B cell (primary cell): ENCODE measurements at regions not wholly inside any gene's neighbourhood (a gene's known extent, or its start where the extent isn't known, plus 50 kb on each side); places are given as distances from the start of the nearest gene placed in this dataset.

ENCODE experiments used
- ATAC-seq: fragments of 200-7000 bp; cut with Tn5 transposase; one replicate; pipeline ENCODE4 v1.10.0; 2021; ENCODE audit warnings: low read depth, mild to moderate bottlenecking, moderate number of reproducible peaks, moderate library complexity
- CTCF ChIA-PET: fragments of 350-600 bp; sonication (Branson Sonifier 250); formaldehyde crosslinking; loops from one replicate; lab custom pipeline; 2021; ENCODE audit warnings: antibody characterized with exemption, inconsistent platforms; lab: Charles Lee
- POLR2A ChIA-PET: fragments of 350-600 bp; sonication (Branson Sonifier 250); formaldehyde crosslinking; loops from one replicate; lab custom pipeline; 2021; ENCODE audit warnings: antibody characterized with exemption; lab: Charles Lee
- DNase-seq: peaks from one replicate; pipeline ENCODE4 v3.0.0; 2013
- H2AFZ ChIP-seq: 2 replicates; pipeline ENCODE4 v1.6.1; 2012; ENCODE audit warnings: mild to moderate bottlenecking, low read depth, low read length; ENCODE audit not compliant: insufficient read depth, poor library complexity, severe bottlenecking
- H3K27ac ChIP-seq, 2 donors: 1 replicate in 1 of 2; 2 replicates in 1 of 2; pipeline ENCODE4 v1.5.1; 2012 to 2013; ENCODE audit warnings: low read length in 2 of 2, mild to moderate bottlenecking in 2 of 2, moderate library complexity in 1 of 2
- H3K27me3 ChIP-seq, 4 experiments: fragments of 200-600 bp in 1 of 4; sonication (generic) in 1 of 4; replicated peaks in 1 of 4; 1 replicate in 2 of 4; 2 replicates in 2 of 4; pipeline versions ENCODE4 v1.6.1 to v1.7.0; 2013 to 2016; ENCODE audit warnings: low read length in 3 of 4, mild to moderate bottlenecking in 2 of 4, mixed read lengths in 1 of 4, moderate library complexity in 1 of 4; ENCODE audit not compliant: insufficient read depth in 4 of 4, control insufficient read depth in 3 of 4; ENCODE audit errors: control extremely low read depth in 1 of 4
- H3K36me3 ChIP-seq, 2 experiments: replicated peaks in 1 of 2; 1 replicate in 1 of 2; 2 replicates in 1 of 2; pipeline versions ENCODE4 v1.6.1 to v1.7.1; 2013; ENCODE audit warnings: low read length in 1 of 2; ENCODE audit not compliant: insufficient read depth in 2 of 2, control insufficient read depth in 1 of 2; ENCODE audit errors: control extremely low read depth in 1 of 2, extremely low read depth in 1 of 2
- H3K4me1 ChIP-seq, 2 donors: fragments of 200-600 bp in 1 of 2; sonication (generic) in 1 of 2; 1 replicate in 1 of 2; 2 replicates in 1 of 2; pipeline versions ENCODE4 v1.5.1 to v1.6.1; 2013 to 2017; ENCODE audit warnings: low read length in 2 of 2; ENCODE audit not compliant: control insufficient read depth in 2 of 2, insufficient read depth in 2 of 2
- H3K4me2 ChIP-seq: replicated peaks from 2 replicates; pipeline ENCODE3; 2012; ENCODE audit warnings: mild to moderate bottlenecking, low read depth, low read length; ENCODE audit not compliant: poor library complexity, severe bottlenecking
- H3K4me3 ChIP-seq, 5 experiments: fragments of 200-600 bp in 1 of 5; sonication (generic) in 1 of 5; 1 replicate in 3 of 5; 2 replicates in 2 of 5; pipeline versions ENCODE4 v1.5.1 to v1.7.0; 2011 to 2016; ENCODE audit warnings: low read length in 4 of 5, mild to moderate bottlenecking in 4 of 5, low read depth in 2 of 5, control low read depth in 1 of 5, moderate library complexity in 1 of 5; ENCODE audit not compliant: insufficient read depth in 1 of 5; ENCODE audit errors: control extremely low read depth in 1 of 5, extremely low read depth in 1 of 5
- H3K79me2 ChIP-seq: fragments of 200-600 bp; sonication (generic); one replicate; pipeline ENCODE4 v1.6.0; 2016; ENCODE audit warnings: low read length; ENCODE audit not compliant: control insufficient read depth, insufficient read depth
- H3K9ac ChIP-seq: fragments of 200-600 bp; sonication (generic); 2 replicates; pipeline ENCODE4 v1.6.1; 2017; ENCODE audit warnings: mild to moderate bottlenecking, low read length, moderate library complexity
- H3K9me3 ChIP-seq, 3 donors: one replicate each; pipeline versions ENCODE4 v1.6.1 to v1.7.1; 2013; ENCODE audit warnings: low read length in 2 of 3; ENCODE audit not compliant: control insufficient read depth in 2 of 3, insufficient read depth in 1 of 3; ENCODE audit errors: control extremely low read depth in 1 of 3
- H4K20me1 ChIP-seq: 2 replicates; pipeline ENCODE4 v1.6.0; 2012; ENCODE audit warnings: mild to moderate bottlenecking, low read length; ENCODE audit not compliant: insufficient read depth, control insufficient read depth, poor library complexity, severe bottlenecking
- H3K27ac Mint-ChIP-seq: one replicate; pipeline ENCODE4 v1.8.0; 2021; ENCODE audit warnings: mixed read lengths
- H3K27me3 Mint-ChIP-seq: one replicate; pipeline ENCODE4 v1.8.0; 2021; ENCODE audit warnings: mixed read lengths
- H3K4me1 Mint-ChIP-seq: one replicate; pipeline ENCODE4 v1.8.0; 2021; ENCODE audit warnings: mixed read lengths
- H3K4me3 Mint-ChIP-seq: one replicate; pipeline ENCODE4 v1.8.0; 2021; ENCODE audit warnings: mixed read lengths
- H3K9me3 Mint-ChIP-seq: one replicate; pipeline ENCODE4 v1.8.0; 2022; ENCODE audit warnings: mixed read lengths; ENCODE audit not compliant: insufficient read depth
- EZH2 ChIP-seq: IDR thresholded peaks from 2 replicates; pipeline ENCODE4 v1.6.1; 2012; ENCODE audit warnings: borderline replicate concordance, low read depth, mild to moderate bottlenecking, moderate library complexity, low read length; ENCODE audit not compliant: insufficient read depth, poor library complexity, severe bottlenecking
- WGBS: methylation state at CpG from one replicate; pipeline ENCODE4 v1.1.5; 2013; ENCODE audit warnings: missing lambda C conversion rate; ENCODE audit not compliant: insufficient coverage; 5-methylcytosine and 5-hydroxymethylcytosine counted together
- intact Hi-C: fragments of 100-400 bp; cut with micrococcal nuclease; formaldehyde crosslinking; loops from one replicate; pipeline ENCODE4 v1.10.0; 2022
- TF ChIP-seq, protein P1 (sequence below): fragments of 200-600 bp; IDR thresholded peaks from one replicate; pipeline ENCODE4 v1.8.0; 2022; ENCODE audit warnings: antibody characterized with exemption, mild to moderate bottlenecking

GRCh38 chr3:175977968-175978752, 1119.0 kb downstream of the NAALADL2 start:
- Histone ChIP-seq H3K27ac (no peak overlapping the region), H3K4me2 (no peak overlapping the region), H3K9me3 (peaks cover 0 to 12% (median 0%) of the 10 kb centered on the region in 3 donors), H4K20me1 (no peaks in the 10 kb centered on the region), H3K79me2 (no peaks in the 10 kb centered on the region), H3K9ac (no peak overlapping the region), H3K4me3 (no peak overlapping the region), H3K27me3 (no peaks in the 10 kb centered on the region), H2AFZ (no peak overlapping the region), H3K4me1 (no peaks in the 10 kb centered on the region), H3K36me3 (no peaks in the 10 kb centered on the region)
- Mint-ChIP-seq H3K27ac (no peak overlapping the region), H3K27me3 (no peaks in the 10 kb centered on the region), H3K4me1 (no peaks in the 10 kb centered on the region), H3K9me3 (peaks cover 14% of the 10 kb centered on the region), H3K4me3 (no peak overlapping the region)
- DNase-seq = no peak
- 96% methylated on average over 25 of the region's 32 CpGs for WGBS
- POLR2A ChIA-PET = no interaction called here
- CTCF ChIA-PET = no interaction called here
- ATAC-seq = no peak
- intact Hi-C loops = no loop called here
- TF ChIP-seq, protein P1, sequence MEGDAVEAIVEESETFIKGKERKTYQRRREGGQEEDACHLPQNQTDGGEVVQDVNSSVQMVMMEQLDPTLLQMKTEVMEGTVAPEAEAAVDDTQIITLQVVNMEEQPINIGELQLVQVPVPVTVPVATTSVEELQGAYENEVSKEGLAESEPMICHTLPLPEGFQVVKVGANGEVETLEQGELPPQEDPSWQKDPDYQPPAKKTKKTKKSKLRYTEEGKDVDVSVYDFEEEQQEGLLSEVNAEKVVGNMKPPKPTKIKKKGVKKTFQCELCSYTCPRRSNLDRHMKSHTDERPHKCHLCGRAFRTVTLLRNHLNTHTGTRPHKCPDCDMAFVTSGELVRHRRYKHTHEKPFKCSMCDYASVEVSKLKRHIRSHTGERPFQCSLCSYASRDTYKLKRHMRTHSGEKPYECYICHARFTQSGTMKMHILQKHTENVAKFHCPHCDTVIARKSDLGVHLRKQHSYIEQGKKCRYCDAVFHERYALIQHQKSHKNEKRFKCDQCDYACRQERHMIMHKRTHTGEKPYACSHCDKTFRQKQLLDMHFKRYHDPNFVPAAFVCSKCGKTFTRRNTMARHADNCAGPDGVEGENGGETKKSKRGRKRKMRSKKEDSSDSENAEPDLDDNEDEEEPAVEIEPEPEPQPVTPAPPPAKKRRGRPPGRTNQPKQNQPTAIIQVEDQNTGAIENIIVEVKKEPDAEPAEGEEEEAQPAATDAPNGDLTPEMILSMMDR = no peak
- no peak for TF ChIP-seq EZH2

DNA sequence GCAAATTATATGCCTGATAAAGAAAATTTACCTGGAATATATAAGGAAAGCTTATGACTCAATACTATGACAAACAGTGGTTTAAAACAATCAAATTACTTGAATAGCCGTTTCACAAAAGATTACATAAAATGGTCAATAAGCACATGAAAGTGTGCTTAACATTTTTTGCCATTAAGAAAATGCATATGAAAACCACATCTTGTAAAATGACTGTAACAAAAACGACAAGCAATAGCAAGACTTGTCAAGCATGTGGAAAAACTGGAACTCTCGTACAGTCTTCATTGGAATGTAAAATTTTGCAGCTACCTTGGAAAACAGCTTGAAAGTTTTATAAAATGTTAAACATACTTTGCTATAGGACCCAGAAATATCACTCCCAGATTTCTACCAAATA, 1110.3 kb downstream of the NAALADL2 start:
- Histone ChIP-seq H3K4me1 (no peaks in the 10 kb centered on the region), H3K9me3 (peaks cover 0 to 6% (median 1%) of the 10 kb centered on the region in 3 donors), H3K27ac (no peak overlapping the region), H4K20me1 (no peaks in the 10 kb centered on the region), H3K27me3 (no peaks in the 10 kb centered on the region), H3K4me3 (no peak overlapping the region), H3K4me2 (no peak overlapping the region), H2AFZ (no peak overlapping the region), H3K9ac (no peak overlapping the region), H3K36me3 (no peaks in the 10 kb centered on the region), H3K79me2 (no peaks in the 10 kb centered on the region)
- peaks cover 13% of the 10 kb centered on the region for H3K9me3 Mint-ChIP-seq
- CTCF ChIA-PET = no interaction called here
- WGBS = no CpG with 5 or more reads among the region's 3 CpGs
- POLR2A ChIA-PET = no interaction called here
- no peak overlapping the region for H3K27ac Mint-ChIP-seq
- DNase-seq = no peak
- intact Hi-C loops = no loop called here
- H3K4me3 Mint-ChIP-seq = no peak overlapping the region
- no peak for ATAC-seq
- no peaks in the 10 kb centered on the region for H3K27me3 Mint-ChIP-seq
- TF ChIP-seq, protein P1 = no peak
- no peak for TF ChIP-seq EZH2
- H3K4me1 Mint-ChIP-seq = no peaks in the 10 kb centered on the region
